GM21526 (cell line): ENCODE measurements at regions not wholly inside any gene's neighbourhood (a gene's known extent, or its start where the extent isn't known, plus 50 kb on each side); places are given as distances from the start of the nearest gene placed in this dataset.

Experiments
- ATAC-seq: cut with Tn5 transposase; IDR thresholded peaks from one replicate; pipeline ENCODE4 v1.9.1; 2021; ENCODE audit warnings: moderate library complexity; ENCODE audit not compliant: unreplicated experiment, low FRiP score

DNA sequence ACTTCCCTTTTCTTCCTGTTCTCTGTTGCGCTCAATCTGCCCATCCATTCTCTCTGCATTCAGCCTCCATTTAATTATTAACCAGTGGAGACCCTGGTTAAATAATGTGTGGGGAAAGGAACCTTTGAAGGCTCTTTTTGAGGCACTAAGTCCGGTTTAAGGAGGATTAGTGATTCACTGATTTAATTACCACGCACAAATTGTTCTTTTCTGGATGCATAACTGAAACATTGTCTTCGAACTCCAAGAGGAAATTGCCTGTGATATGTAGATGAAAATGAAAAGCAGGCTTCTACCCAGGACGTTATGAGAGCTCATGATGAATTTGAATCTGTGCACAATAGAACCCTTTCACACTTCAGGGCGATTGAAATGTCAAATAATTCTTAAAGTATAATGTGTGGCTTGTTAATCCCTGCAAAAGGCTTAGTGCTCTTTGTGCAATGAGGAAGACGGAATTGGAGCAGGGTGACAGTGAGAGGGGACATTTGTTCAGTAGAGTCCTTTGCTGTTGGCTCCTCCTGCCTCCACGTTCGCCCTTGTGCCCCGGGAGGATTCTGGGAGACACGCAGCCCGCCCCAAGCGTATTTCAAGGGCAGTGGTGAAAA is 51.1 kb upstream of the ZNF236 start:
- no peak for ATAC-seq

DNA sequence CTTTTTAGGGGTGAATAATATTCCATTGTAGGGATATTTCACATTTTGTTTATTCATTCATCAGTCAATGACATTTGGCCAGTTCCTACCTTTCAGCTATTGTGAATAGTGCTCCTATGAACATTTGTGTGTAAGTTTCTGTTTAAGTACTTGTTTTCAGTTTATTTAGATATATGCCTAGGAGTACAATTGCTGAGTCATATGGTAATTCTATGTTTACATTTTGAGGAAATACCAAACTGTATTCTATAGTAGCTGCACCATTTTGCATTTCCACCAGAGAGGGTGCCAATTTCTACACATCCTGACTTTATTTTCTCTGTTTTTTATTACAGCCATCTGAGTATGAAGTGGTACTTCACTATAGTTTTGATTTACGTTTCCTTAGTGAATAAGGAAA is 54.4 kb upstream of the ZNF236 start:
- no peak for ATAC-seq

- ATAC-seq: no peak
Observed at GRCh38 chr18:76766429-76766828, 55.9 kb upstream of the ZNF236 start.

- ATAC-seq: no peak
Observed at GRCh38 chr18:76765649-76766048, 56.7 kb upstream of the ZNF236 start.

DNA sequence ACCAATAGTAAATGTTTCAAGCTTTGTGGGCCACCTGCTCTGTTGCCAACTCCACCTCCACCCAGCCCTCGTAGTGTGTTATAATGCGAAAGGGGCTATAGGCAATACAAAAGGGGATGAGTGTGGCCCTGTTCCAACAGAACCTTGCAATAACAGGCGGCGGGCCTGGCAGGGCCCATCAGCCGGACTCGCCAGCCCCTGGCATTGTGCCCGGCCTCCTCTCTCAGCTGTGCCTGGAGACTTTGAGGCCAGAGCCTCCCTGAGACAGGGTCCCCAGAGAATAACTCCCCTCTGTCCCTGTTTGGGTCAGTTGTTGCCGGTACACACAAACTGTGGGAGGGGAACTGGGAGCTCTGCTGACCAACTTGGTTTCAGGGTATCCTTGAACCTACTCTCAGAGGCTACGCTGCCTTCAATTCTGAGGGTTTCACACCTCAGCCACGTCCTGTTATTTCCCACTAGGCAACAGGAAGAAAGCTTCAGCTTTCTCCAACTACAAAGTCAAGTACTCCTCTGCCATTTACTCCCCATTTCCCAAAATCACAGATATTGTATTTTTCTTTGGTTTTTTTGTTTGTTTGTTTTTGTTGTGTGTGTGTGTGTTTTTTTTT is 58.0 kb upstream of the ZNF236 start:
- ATAC-seq: no peak

GRCh38 chr18:76759056-76759455 is 63.3 kb upstream of the ZNF236 start:
- ATAC-seq: no peak

DNA sequence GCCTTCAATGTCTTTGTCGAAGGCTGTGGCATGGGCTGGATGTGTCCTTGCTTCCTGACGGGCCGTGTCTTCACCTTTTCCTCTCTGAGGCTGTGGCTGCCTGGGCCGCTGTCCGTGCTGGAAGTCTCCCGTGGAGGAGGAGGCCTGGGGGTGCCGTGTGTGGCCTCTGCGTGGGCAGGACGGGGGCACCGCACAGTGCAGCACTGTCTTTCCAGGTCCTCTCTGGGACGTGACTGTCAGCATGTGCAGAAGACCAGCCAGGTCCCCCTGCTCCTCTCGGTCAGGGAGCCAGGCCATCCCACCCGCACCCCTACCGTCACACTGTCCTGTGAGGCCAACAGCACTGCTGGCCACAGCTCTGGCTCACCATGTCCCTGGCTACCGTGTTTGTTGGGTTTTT is 64.4 kb upstream of the ZNF236 start:
- no peak for ATAC-seq

- no peak for ATAC-seq
Observed at GRCh38 chr18:76757335-76757734, 65.0 kb upstream of the ZNF236 start.

DNA sequence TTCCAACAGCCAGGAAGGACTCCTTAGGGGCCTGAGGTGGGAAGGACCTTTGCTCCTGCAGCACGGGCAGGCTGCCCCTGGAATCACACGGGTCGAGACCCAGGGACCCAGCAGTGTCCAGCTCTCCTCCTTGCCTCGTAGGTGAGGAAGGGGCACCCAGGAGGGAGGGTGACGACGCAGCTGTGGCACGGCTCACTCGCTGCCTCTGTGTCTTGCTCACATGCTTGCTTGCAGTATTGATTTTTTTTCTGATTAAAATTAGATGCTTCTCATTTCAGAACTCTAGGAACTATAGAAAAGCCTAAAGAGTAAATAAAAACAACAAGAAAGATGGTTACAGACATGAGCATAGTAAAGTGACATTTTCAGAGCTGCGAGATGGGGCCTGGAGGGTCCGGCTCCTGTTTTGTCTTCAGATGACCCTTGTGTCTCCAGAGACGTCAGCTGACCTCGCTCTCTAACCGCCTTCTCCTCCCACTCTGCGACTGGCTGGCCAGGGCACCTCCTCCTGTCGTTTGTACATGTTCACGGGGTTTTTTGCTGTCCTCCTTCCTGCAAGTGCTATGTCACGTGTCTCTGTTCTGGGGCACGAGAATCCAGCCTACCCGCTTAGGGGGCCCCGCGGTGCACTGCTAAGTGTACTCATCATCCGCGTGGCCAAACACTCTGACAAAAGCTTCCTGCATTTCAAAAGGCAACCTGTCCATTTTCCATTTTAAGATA is 65.7 kb upstream of the ZNF236 start:
- ATAC-seq: no peak

GRCh38 chr18:76754351-76754750 is 68.0 kb upstream of the ZNF236 start:
- no peak for ATAC-seq

- no peak for ATAC-seq
Observed at GRCh38 chr18:76752400-76752799, 70.0 kb upstream of the ZNF236 start.

DNA sequence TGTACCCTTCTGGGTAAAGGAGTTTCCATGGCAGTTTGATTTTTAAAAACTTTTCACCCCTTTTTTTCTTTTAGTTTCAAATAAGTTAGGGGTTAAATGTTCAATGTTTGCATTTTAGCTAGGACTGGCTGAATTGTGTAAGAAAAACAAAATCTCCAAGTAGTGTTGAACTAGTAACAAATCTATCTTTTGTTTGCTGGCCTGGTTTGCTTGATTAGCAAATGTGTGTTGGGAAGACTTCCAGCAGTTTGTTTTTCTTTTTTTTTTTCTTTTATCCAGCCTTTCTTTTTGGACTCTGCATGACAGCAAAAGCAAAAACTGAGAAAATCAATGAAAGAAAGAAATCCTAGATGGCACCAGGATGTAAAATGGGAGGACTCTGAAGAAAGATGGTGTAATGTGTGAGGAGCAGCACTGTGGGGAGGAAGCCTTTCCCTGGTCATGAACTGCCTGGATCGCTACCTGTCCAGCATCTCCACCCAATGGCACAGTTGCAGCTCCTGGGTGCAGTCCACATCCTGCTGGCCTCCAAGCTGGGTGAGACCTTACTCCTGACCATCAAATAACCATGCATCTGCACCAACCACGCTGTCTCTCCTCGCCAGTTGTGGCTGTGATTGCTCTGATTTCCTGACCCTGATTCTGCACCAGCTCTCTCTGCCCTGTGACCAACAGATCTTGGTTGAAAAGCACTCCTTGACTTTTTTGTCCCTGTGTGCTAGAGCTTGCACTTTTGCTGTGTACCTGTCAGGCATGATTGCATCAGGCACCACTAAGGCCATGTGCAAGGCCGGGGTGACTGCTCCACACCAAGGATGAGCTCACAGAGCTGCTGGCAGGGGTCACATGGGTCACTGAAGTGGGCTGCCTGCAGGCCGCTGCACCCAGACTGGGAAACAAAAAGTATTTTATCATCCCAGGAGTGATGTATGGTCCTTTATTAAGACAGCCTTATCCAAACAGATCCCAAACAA is 71.2 kb upstream of the ZNF236 start:
- ATAC-seq: no peak

DNA sequence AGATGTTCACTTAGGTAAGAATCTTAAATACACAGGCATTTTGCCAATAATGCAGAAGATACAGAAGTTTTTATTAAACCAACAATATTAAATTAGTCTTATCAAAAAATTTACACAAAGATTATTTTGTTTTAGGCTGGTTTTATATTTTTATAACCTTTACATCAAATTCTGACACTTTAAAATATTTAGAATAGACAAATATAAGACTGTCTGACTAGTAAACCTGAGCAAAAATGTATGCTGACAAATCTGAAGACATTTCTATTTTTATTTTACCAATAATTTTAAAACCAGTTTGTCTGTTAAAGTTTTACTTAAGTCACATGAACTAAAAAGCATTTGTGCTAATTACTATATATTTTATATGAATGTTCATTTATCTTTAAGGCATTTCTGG is 72.1 kb upstream of the ZNF236 start:
- no peak for ATAC-seq

GRCh38 chr18:76747676-76748075 is 74.7 kb upstream of the ZNF236 start:
- ATAC-seq: no peak

- no peak for ATAC-seq
Observed at GRCh38 chr18:76741346-76741745, 81.0 kb upstream of the ZNF236 start.

DNA sequence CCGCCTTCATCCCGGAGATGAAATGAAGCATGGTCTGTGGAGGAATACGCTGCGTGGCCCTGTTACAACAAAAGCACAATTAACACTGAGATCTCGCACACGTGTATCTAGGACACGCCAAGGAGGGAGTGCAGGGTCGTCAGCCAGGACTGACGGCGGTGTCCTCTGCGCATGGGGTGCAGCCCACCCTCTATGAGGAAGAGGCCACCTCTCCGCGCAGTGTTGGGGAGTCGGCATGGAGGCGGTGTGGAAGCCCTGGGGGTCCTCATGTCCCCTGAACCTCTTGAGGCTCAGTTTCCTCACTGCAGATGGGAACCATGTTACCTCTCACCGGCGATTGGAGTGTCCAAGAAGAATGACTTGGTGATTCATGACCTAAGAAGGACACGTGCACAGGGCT is 86.0 kb upstream of the ZNF236 start:
- no peak for ATAC-seq

DNA sequence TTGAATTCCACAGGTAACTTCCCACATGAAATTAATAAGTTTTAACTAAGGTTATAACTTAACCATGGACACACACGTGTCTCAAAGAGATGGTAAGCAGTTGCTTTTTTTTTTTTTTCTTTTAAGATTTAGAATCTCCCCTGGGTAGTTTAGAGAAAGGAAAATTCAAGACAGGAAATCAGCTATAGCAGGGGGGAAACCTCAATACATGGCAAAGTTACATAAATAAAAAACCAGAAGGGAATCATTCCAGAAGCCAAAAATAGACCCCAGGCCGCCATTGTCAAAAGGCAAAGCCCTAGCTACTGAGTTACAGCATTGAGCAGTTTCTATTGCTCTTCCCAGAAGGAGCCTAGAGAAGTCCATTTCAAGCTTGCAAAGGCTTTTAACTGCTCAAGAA is 91.5 kb upstream of the ZNF236 start:
- no peak for ATAC-seq

GRCh38 chr18:76727589-76727988 is 94.8 kb upstream of the ZNF236 start:
- ATAC-seq: no peak

DNA sequence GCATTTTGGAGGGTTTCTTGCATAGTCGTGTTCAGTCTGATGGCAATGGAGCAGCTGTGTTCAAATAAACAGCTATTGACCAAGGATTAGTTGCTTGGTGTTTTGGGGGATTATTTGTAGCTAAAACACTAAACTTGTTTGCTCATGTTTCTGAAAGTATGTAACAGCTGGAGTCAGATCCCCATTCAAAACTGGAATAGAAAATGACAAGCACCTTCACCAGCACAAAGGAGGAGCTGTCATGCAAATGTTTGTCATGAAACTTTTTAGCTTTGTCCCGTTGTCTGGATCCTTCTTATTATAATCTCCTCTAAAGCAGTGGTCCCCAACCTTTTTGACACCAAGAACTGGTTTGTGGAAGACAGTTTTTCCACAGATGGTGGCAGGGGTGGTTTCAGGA is 96.9 kb upstream of the ZNF236 start:
- ATAC-seq: peak; percentile 47

DNA sequence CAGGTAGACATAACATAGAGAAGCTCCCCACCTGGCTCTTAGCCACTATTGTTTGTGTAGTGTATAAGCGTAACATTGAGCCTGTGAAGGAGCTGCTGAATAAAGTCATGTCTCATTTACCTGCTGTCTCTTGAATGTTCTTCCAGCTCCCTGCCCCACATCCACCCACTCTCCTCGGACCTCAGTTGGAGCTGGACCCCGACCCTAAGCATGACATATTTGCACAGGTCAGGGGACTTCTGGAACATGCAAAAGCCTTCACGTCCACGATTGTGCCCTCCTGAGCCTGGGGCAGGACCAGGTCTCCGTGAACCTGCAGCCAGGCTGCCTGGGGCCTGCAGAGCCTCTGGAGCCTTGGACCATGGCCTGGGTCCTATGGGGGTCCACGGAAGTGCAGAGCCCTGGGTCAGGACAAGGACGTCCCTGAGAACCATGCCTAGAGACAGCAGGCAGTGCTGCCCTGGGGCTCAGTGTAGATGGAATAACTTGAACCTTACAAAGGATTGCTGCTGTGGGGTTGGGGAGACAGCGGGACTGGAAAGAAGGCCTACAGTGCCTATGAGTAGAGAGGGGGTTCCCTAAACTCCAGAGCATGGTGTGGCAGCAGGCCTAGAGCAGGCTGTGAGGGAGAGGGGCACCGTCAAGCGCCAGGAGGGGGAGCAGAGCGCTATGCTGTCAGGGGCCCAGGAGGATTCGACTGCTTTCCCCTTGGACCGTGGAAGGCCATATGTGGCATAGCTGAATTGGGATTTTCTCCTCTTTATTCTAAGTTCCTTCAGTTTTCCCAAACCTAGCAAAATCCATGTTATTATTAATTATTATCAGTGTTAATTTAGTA is 99.9 kb upstream of the ZNF236 start:
- no peak for ATAC-seq
